H9 (cell line): ENCODE measurements at regions not wholly inside any gene's neighbourhood (a gene's known extent, or its start where the extent isn't known, plus 50 kb on each side); places are given as distances from the start of the nearest gene placed in this dataset.

Source experiments
- DNase-seq: peaks from one replicate; pipeline ENCODE4 v3.0.0-alpha.2; 2017
- H2AFZ ChIP-seq: one replicate; pipeline ENCODE4 v1.6.1; 2013; ENCODE audit warnings: mild to moderate bottlenecking, low read length, control low read depth, moderate library complexity
- H2AK5ac ChIP-seq: 2 replicates; pipeline ENCODE4 v1.6.1; 2013; ENCODE audit warnings: low read length, control low read depth, mixed read lengths; ENCODE audit not compliant: insufficient read length
- H2BK120ac ChIP-seq: one replicate; pipeline ENCODE4 v1.6.1; 2013; ENCODE audit warnings: low read depth, mild to moderate bottlenecking, low read length, control low read depth, inconsistent platforms; ENCODE audit not compliant: poor library complexity, severe bottlenecking
- H2BK12ac ChIP-seq: 2 replicates; pipeline ENCODE4 v1.6.1; 2013; ENCODE audit warnings: low read length, control low read depth, mixed read lengths, low read depth; ENCODE audit not compliant: insufficient read length
- H2BK15ac ChIP-seq: 2 replicates; pipeline ENCODE4 v1.6.1; 2013; ENCODE audit warnings: low read depth, low read length, control low read depth
- H2BK20ac ChIP-seq: one replicate; pipeline ENCODE4 v1.6.1; 2013; ENCODE audit warnings: low read depth, mild to moderate bottlenecking, low read length, control low read depth, inconsistent platforms; ENCODE audit not compliant: poor library complexity, severe bottlenecking
- H2BK5ac ChIP-seq: 2 replicates; pipeline ENCODE4 v1.6.1; 2013; ENCODE audit warnings: low read length, control low read depth, mixed read lengths; ENCODE audit not compliant: insufficient read length
- H3K14ac ChIP-seq: 2 replicates; pipeline ENCODE4 v1.6.1; 2013; ENCODE audit warnings: low read length, control low read depth; ENCODE audit not compliant: insufficient read depth
- H3K18ac ChIP-seq: 2 replicates; pipeline ENCODE4 v1.6.1; 2013; ENCODE audit warnings: low read depth, mild to moderate bottlenecking, mixed read lengths, low read length, control low read depth; ENCODE audit not compliant: insufficient read length
- H3K23ac ChIP-seq: 2 replicates; pipeline ENCODE4 v1.6.1; 2013; ENCODE audit warnings: low read length, control low read depth, mixed read lengths, low read depth; ENCODE audit not compliant: insufficient read length
- H3K23me2 ChIP-seq: 2 replicates; pipeline ENCODE4 v1.6.1; 2013; ENCODE audit warnings: low read depth, mild to moderate bottlenecking, mixed read lengths, low read length, control low read depth; ENCODE audit not compliant: insufficient read length, poor library complexity, severe bottlenecking
- H3K27ac ChIP-seq: 2 replicates; pipeline ENCODE4 v1.5.1; 2013; ENCODE audit warnings: low read length, control low read depth, mixed read lengths, low read depth; ENCODE audit not compliant: insufficient read length
- H3K27me3 ChIP-seq: 2 replicates; pipeline ENCODE4 v1.6.1; 2013; ENCODE audit warnings: low read length, control low read depth, inconsistent platforms; ENCODE audit not compliant: insufficient read depth
- H3K4ac ChIP-seq: 2 replicates; pipeline ENCODE4 v1.6.1; 2013; ENCODE audit warnings: low read depth, mild to moderate bottlenecking, control low read depth, inconsistent platforms, low read length, moderate library complexity
- H3K4me1 ChIP-seq: 2 replicates; pipeline ENCODE4 v1.6.1; 2013; ENCODE audit warnings: low read length, control low read depth, inconsistent platforms; ENCODE audit not compliant: insufficient read depth
- H3K4me2 ChIP-seq: 2 replicates; pipeline ENCODE4 v1.6.1; 2013; ENCODE audit warnings: low read length, control low read depth, mixed read lengths; ENCODE audit not compliant: insufficient read length, insufficient read depth
- H3K56ac ChIP-seq: 2 replicates; pipeline ENCODE4 v1.6.1; 2013; ENCODE audit warnings: low read depth, mild to moderate bottlenecking, mixed read lengths, low read length, control low read depth; ENCODE audit not compliant: insufficient read length
- H3K79me1 ChIP-seq: 2 replicates; pipeline ENCODE4 v1.6.1; 2013; ENCODE audit warnings: low read depth, mild to moderate bottlenecking, moderate library complexity, low read length, control low read depth, inconsistent platforms; ENCODE audit not compliant: insufficient read depth, poor library complexity, severe bottlenecking
- H3K79me2 ChIP-seq: 2 replicates; pipeline ENCODE4 v1.6.1; 2013; ENCODE audit warnings: low read length, control low read depth, inconsistent platforms; ENCODE audit not compliant: insufficient read depth
- H3K9ac ChIP-seq: 2 replicates; pipeline ENCODE4 v1.6.1; 2013; ENCODE audit warnings: low read length, control low read depth, mixed read lengths; ENCODE audit not compliant: insufficient read length; ENCODE audit errors: extremely low read depth
- H3K9me3 ChIP-seq: one replicate; pipeline ENCODE4 v1.6.1; 2013; ENCODE audit warnings: low read depth, low read length, inconsistent platforms; ENCODE audit not compliant: control insufficient read depth
- H3T11ph ChIP-seq: one replicate; pipeline ENCODE4 v1.6.1; 2013; ENCODE audit warnings: mild to moderate bottlenecking, low read length, control low read depth, inconsistent platforms
- H4K20me1 ChIP-seq: one replicate; pipeline ENCODE4 v1.6.1; 2013; ENCODE audit not compliant: control insufficient read depth, insufficient read length, insufficient read depth
- H4K5ac ChIP-seq: 2 replicates; pipeline ENCODE4 v1.6.1; 2013; ENCODE audit warnings: low read depth, mild to moderate bottlenecking, mixed read lengths, low read length, control low read depth; ENCODE audit not compliant: insufficient read length
- H4K8ac ChIP-seq: replicated peaks from 2 replicates; pipeline ENCODE4 v1.6.1; 2013; ENCODE audit warnings: low read length, control low read depth, mixed read lengths, low read depth; ENCODE audit not compliant: insufficient read length
- H4K91ac ChIP-seq: 2 replicates; pipeline ENCODE4 v1.6.1; 2013; ENCODE audit warnings: low read depth, mild to moderate bottlenecking, moderate library complexity, mixed read lengths, low read length, control low read depth; ENCODE audit not compliant: insufficient read length
- H3K27ac Mint-ChIP-seq, 3 experiments: 2 replicates in 2 of 3; 3 replicates in 1 of 3; pipeline ENCODE4 v1.8.0; 2020 to 2021; ENCODE audit warnings: mixed read lengths in 3 of 3, mild to moderate bottlenecking in 1 of 3, moderate library complexity in 1 of 3
- H3K27me3 Mint-ChIP-seq: 2 replicates; pipeline ENCODE4 v1.8.0; 2021; ENCODE audit warnings: low read depth, mild to moderate bottlenecking, moderate library complexity, mixed read lengths
- H3K36me3 Mint-ChIP-seq, 3 experiments: 2 replicates in 2 of 3; 3 replicates in 1 of 3; pipeline ENCODE4 v1.8.0; 2020 to 2021; ENCODE audit warnings: low read depth in 3 of 3, mixed read lengths in 3 of 3; ENCODE audit not compliant: insufficient read depth in 1 of 3
- H3K4me1 Mint-ChIP-seq, 2 experiments: 2 replicates each; pipeline ENCODE4 v1.8.0; 2020; ENCODE audit warnings: mixed read lengths in 2 of 2
- H3K4me3 Mint-ChIP-seq, 2 experiments: 2 replicates in 1 of 2; 3 replicates in 1 of 2; pipeline ENCODE4 v1.8.0; 2020 to 2021; ENCODE audit warnings: mild to moderate bottlenecking in 2 of 2, mixed read lengths in 2 of 2, moderate library complexity in 1 of 2
- H3K9me3 Mint-ChIP-seq, 2 experiments: 2 replicates in 1 of 2; 3 replicates in 1 of 2; pipeline ENCODE4 v1.8.0; 2020; ENCODE audit warnings: mild to moderate bottlenecking in 2 of 2, mixed read lengths in 2 of 2, moderate library complexity in 1 of 2
- TF ChIP-seq, protein P1 (sequence below): fragments of 200-600 bp; sonication (generic); conservative IDR thresholded peaks from 3 replicates; pipeline ENCODE4 v1.8.0; 2021; ENCODE audit warnings: antibody characterized with exemption, mild to moderate bottlenecking

DNA sequence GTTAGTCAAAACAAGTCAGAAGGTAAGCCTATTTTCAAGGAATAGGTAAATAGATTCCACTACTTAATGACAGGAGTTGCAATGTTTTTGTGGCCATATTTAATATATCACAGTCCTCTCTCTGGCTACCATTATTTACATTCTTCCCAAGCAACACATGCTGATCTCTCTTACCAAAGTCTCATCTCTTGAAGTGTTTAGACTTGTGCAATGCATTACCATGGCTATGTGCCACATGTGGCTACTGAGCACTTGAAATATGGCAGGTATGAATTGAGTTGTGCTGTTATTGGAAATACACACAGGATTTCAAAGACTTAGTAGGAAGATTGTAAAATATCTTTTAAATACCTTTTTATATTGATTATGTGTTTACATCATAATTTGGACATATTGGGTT lies 262.4 kb upstream of the PDE3A start:
- Mint-ChIP-seq H3K27ac (peak overlapping the region in 1 of 3 experiments; percentile 5; a peak in 1 of 7 replicates), H3K9me3 (peaks cover 10 to 26% of the 10 kb centered on the region in 2 experiments), H3K4me3 (no peak overlapping the region), H3K36me3 (peaks cover 11 to 37% (median 12%) of the 10 kb centered on the region in 3 experiments; a peak in 6 of 7 replicates), H3K27me3 (no peaks in the 10 kb centered on the region), H3K4me1 (peaks cover 18 to 22% of the 10 kb centered on the region in 2 experiments)
- Histone ChIP-seq H3K27ac (no peak overlapping the region), H4K20me1 (no peaks in the 10 kb centered on the region), H3K4me2 (no peak overlapping the region), H3K4ac (no peak overlapping the region), H3K9me3 (no peaks in the 10 kb centered on the region), H3K27me3 (no peaks in the 10 kb centered on the region), H2BK15ac (no peak overlapping the region), H3K56ac (no peak overlapping the region), H3K79me1 (no peaks in the 10 kb centered on the region), H2AFZ (no peak overlapping the region), H3T11ph (no peak overlapping the region), H2AK5ac (no peak overlapping the region), H2BK120ac (no peak overlapping the region), H3K18ac (no peak overlapping the region), H3K4me1 (no peaks in the 10 kb centered on the region), H2BK5ac (no peak overlapping the region), H4K91ac (no peak overlapping the region), H3K9ac (no peak overlapping the region), H2BK20ac (no peak overlapping the region), H3K14ac (no peak overlapping the region), H4K8ac (no peak overlapping the region), H2BK12ac (no peak overlapping the region), H3K23ac (no peak overlapping the region), H3K23me2 (no peaks in the 10 kb centered on the region), H3K79me2 (no peaks in the 10 kb centered on the region), H4K5ac (no peak overlapping the region)
- DNase-seq: no peak
- TF ChIP-seq, protein P1, sequence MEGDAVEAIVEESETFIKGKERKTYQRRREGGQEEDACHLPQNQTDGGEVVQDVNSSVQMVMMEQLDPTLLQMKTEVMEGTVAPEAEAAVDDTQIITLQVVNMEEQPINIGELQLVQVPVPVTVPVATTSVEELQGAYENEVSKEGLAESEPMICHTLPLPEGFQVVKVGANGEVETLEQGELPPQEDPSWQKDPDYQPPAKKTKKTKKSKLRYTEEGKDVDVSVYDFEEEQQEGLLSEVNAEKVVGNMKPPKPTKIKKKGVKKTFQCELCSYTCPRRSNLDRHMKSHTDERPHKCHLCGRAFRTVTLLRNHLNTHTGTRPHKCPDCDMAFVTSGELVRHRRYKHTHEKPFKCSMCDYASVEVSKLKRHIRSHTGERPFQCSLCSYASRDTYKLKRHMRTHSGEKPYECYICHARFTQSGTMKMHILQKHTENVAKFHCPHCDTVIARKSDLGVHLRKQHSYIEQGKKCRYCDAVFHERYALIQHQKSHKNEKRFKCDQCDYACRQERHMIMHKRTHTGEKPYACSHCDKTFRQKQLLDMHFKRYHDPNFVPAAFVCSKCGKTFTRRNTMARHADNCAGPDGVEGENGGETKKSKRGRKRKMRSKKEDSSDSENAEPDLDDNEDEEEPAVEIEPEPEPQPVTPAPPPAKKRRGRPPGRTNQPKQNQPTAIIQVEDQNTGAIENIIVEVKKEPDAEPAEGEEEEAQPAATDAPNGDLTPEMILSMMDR: no peak
